ENCODE measurements at regions not wholly inside any gene's neighbourhood (a gene's known extent, or its start where the extent isn't known, plus 50 kb on each side); places are given as distances from the start of the nearest gene placed in this dataset.
"Not testable (repeated sequence)": the region's sequence is repeated elsewhere in the genome, so short reads cannot be mapped to it uniquely, and the experiment has no call there.

DNA sequence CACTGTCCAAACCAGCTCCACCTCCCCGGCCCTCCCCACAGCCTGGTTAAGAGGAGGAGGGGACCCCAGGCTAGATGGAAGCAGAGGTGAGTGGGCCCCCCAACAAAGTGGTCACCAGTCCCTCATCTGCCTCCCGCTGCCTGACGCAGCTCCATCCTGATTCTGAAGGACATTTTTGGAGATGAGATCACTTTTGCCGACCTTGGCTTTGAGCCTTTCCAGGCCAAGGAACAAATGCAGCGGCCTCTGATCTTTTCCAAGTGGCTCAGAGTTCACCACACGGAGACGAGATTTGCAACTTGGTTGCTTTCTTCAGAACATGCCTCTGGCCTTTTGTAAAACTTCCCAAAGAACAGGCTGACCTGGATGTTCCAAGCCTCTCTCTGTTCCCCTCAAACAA lies 223.1 kb downstream of the NPHP4 start:
- H3K36me3 ChIP-seq (ENCODE audit: control insufficient read depth in 4 of 4, insufficient read depth in 4 of 4, low read length in 3 of 4), result no peaks in the 10 kb centered on the region
- peaks cover 0 to 3% (median under 1%) of the 10 kb centered on the region in 5 experiments for H3K9me3 ChIP-seq (ENCODE audit: control extremely low read depth in 1 of 5, control insufficient read depth in 4 of 5, insufficient read depth in 2 of 5, low read depth in 1 of 5, low read length in 4 of 5)
- no peak for DNase-seq
- peaks cover 0 to 14% (median 12%) of the 10 kb centered on the region in 4 experiments for H3K4me1 ChIP-seq (ENCODE audit: control extremely low read depth in 1 of 4, control insufficient read depth in 4 of 4, insufficient read depth in 4 of 4, low read length in 3 of 4)
- ChIA-PET CTCF (no interaction called here), POLR2A (no interaction called here)
- peaks cover 0 to 35% (median 3%) of the 10 kb centered on the region in 5 experiments for H3K27me3 ChIP-seq (replicated peaks in 2 of 5; ENCODE audit: control insufficient read depth in 4 of 5, insufficient read depth in 5 of 5, low read length in 4 of 5)
- 98% methylated on average over 7 of the region's 7 CpGs for WGBS (ENCODE audit: insufficient coverage)
- H3K4me3 ChIP-seq (ENCODE audit: control insufficient read depth in 1 of 7, extremely low read depth in 1 of 7, insufficient read depth in 4 of 7, low read depth in 2 of 7, low read length in 6 of 7), result no peak overlapping the region
- H3K27ac ChIP-seq (ENCODE audit: insufficient read depth in 1 of 2, low read depth in 1 of 2, low read length in 2 of 2, poor library complexity in 1 of 2, severe bottlenecking in 2 of 2), result no peak overlapping the region

DNA sequence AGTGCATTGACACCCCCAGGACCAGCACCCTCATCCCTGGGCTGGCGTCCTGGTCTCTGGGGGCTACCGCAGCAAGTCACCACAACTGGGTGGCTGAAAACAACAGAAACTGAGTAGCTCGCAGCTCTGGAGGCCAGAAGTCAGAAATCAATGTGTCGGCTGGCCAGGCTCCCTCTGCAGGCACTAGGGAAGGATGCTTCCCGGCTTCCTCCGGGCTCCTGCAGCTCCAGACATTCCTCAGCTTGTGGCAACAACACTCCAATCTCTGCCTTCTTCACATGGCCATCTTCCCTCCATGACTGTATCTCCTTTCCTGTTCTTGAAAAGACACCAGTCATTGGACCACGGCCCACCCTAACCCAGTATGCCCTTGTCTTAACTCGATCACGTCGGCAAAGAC lies 224.2 kb downstream of the NPHP4 start:
- Histone ChIP-seq H3K4me3 (ENCODE audit: control insufficient read depth in 1 of 7, extremely low read depth in 1 of 7, insufficient read depth in 4 of 7, low read depth in 2 of 7, low read length in 6 of 7) (no peak overlapping the region), H3K27ac (ENCODE audit: insufficient read depth in 1 of 2, low read depth in 1 of 2, low read length in 2 of 2, poor library complexity in 1 of 2, severe bottlenecking in 2 of 2) (no peak overlapping the region), H3K36me3 (ENCODE audit: control insufficient read depth in 4 of 4, insufficient read depth in 4 of 4, low read length in 3 of 4) (no peaks in the 10 kb centered on the region), H3K9me3 (ENCODE audit: control extremely low read depth in 1 of 5, control insufficient read depth in 4 of 5, insufficient read depth in 2 of 5, low read depth in 1 of 5, low read length in 4 of 5) (peaks cover 2 to 14% (median 11%) of the 10 kb centered on the region in 5 experiments), H3K27me3 (replicated peaks in 2 of 5; ENCODE audit: control insufficient read depth in 4 of 5, insufficient read depth in 5 of 5, low read length in 4 of 5) (peaks cover 0 to 43% (median 3%) of the 10 kb centered on the region in 5 experiments), H3K4me1 (ENCODE audit: control extremely low read depth in 1 of 4, control insufficient read depth in 4 of 4, insufficient read depth in 4 of 4, low read length in 3 of 4) (peaks cover 0 to 14% (median 12%) of the 10 kb centered on the region in 4 experiments)
- CTCF ChIA-PET, result no interaction called here
- POLR2A ChIA-PET, result no interaction called here
- WGBS (ENCODE audit: insufficient coverage), result 92% methylated on average over 10 of the region's 10 CpGs
- DNase-seq, result no peak

DNA sequence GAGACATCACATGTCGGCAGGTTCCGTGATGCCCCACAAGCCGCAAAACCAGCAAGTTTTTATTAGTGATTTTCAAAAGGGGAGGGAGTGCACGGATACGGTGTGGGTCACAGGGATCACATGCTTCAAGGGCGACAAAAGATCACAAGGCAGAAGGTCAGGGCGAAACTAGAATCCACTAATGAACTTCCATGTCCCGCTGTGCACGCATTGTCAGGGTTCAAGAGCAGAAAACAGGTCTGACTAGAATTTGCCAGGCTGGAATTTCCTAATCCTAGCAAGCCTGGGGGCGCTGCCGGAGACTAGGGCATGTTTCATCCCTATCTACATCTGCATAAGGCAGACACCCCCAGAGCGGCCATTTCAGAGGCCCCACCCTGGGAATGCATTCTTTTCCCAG lies 225.2 kb downstream of the NPHP4 start:
- WGBS (ENCODE audit: insufficient coverage), result 88% methylated on average over 9 of the region's 12 CpGs
- DNase-seq; H3K36me3 ChIP-seq (ENCODE audit: control insufficient read depth in 4 of 4, insufficient read depth in 4 of 4, low read length in 3 of 4); H3K27ac ChIP-seq (ENCODE audit: insufficient read depth in 1 of 2, low read depth in 1 of 2, low read length in 2 of 2, poor library complexity in 1 of 2, severe bottlenecking in 2 of 2); CTCF ChIA-PET; POLR2A ChIA-PET; H3K4me3 ChIP-seq (ENCODE audit: control insufficient read depth in 1 of 7, extremely low read depth in 1 of 7, insufficient read depth in 4 of 7, low read depth in 2 of 7, low read length in 6 of 7): not testable (repeated sequence)
- Histone ChIP-seq H3K4me1 (ENCODE audit: control extremely low read depth in 1 of 4, control insufficient read depth in 4 of 4, insufficient read depth in 4 of 4, low read length in 3 of 4) (peaks cover 0 to 14% (median 12%) of the 10 kb centered on the region in 4 experiments), H3K27me3 (replicated peaks in 2 of 5; ENCODE audit: control insufficient read depth in 4 of 5, insufficient read depth in 5 of 5, low read length in 4 of 5) (peaks cover 0 to 43% (median 3%) of the 10 kb centered on the region in 5 experiments), H3K9me3 (ENCODE audit: control extremely low read depth in 1 of 5, control insufficient read depth in 4 of 5, insufficient read depth in 2 of 5, low read depth in 1 of 5, low read length in 4 of 5) (peaks cover 6 to 16% (median 11%) of the 10 kb centered on the region in 5 experiments)

DNA sequence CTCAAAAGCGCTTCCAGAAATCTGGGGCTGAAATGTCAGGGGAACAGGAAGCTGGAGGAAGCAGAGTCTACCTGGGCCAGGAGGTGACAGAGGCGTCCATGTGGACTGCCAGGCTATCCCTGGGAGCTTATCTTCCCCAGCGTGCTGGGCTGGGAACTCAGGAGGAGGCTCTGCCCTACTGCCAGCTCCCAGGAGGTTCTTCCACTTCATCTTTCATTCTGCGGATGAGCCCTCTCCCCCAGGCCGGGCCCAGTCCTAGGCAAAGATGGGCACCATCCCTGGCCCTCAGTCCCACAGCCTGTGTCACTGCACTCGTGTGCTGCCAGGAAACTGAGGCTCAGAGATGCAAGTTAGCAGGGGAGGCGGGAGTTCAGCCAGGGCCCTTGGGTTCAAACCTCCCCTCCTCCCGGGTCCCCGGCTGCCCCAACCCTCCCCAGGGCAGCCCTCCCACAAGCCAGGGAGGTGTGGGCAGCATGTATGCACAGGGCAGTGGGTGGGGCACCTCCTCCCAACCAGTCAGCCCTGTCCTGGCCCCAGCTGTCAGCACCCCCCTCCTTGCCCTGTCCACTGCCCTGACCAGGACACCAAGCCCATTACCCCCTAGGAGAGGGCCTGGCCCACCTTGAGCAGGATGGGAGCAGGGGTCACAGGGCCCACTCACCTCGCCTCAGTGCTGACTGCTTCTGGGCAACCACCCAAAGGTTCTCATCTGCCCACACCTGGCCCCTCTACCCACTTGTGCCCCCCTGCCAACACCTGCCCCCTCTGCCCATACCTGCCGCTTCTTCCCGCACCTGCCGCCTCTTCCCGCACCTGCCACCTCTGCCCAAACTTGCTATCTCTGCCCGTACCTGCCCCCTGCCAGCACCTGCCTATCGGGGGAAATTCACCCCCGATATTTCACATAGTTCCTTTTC lies 226.0 kb downstream of the NPHP4 start:
- no peak for DNase-seq
- Histone ChIP-seq H3K27ac (ENCODE audit: insufficient read depth in 1 of 2, low read depth in 1 of 2, low read length in 2 of 2, poor library complexity in 1 of 2, severe bottlenecking in 2 of 2) (no peak overlapping the region), H3K9me3 (ENCODE audit: control extremely low read depth in 1 of 5, control insufficient read depth in 4 of 5, insufficient read depth in 2 of 5, low read depth in 1 of 5, low read length in 4 of 5) (peaks cover 6 to 18% (median 11%) of the 10 kb centered on the region in 5 experiments), H3K4me1 (ENCODE audit: control extremely low read depth in 1 of 4, control insufficient read depth in 4 of 4, insufficient read depth in 4 of 4, low read length in 3 of 4) (peaks cover 0 to 9% (median 8%) of the 10 kb centered on the region in 4 experiments), H3K36me3 (ENCODE audit: control insufficient read depth in 4 of 4, insufficient read depth in 4 of 4, low read length in 3 of 4) (no peaks in the 10 kb centered on the region), H3K4me3 (ENCODE audit: control insufficient read depth in 1 of 7, extremely low read depth in 1 of 7, insufficient read depth in 4 of 7, low read depth in 2 of 7, low read length in 6 of 7) (no peak overlapping the region), H3K27me3 (replicated peaks in 2 of 5; ENCODE audit: control insufficient read depth in 4 of 5, insufficient read depth in 5 of 5, low read length in 4 of 5) (peaks cover 0 to 43% (median 3%) of the 10 kb centered on the region in 5 experiments)
- ChIA-PET CTCF (no interaction called here), POLR2A (no interaction called here)
- WGBS (ENCODE audit: insufficient coverage), result 74% methylated on average over 7 of the region's 17 CpGs

DNA sequence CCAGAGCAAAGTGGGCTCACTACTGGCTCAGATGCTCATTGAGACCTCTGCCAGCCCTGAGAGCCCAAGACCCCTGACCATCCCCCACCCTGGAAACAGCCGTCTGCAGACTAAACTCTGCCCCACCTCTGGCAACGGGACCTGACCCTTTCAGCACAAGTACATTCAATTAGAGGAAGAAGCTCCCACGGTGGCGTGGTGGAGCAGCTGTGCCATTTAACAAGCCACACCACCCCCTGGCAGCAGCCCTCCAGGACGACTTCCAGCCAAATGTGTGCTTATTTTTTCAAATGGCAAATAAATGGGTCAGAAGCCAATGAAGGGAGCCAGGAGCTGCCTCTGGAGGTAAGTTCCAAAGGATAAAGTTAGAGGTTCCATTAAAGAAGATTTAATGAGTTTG lies 226.7 kb downstream of the NPHP4 start:
- Histone ChIP-seq H3K4me1 (ENCODE audit: control extremely low read depth in 1 of 4, control insufficient read depth in 4 of 4, insufficient read depth in 4 of 4, low read length in 3 of 4) (peaks cover 0 to 1% (median under 1%) of the 10 kb centered on the region in 4 experiments), H3K27ac (ENCODE audit: insufficient read depth in 1 of 2, low read depth in 1 of 2, low read length in 2 of 2, poor library complexity in 1 of 2, severe bottlenecking in 2 of 2) (no peak overlapping the region), H3K27me3 (replicated peaks in 2 of 5; ENCODE audit: control insufficient read depth in 4 of 5, insufficient read depth in 5 of 5, low read length in 4 of 5) (peaks cover 0 to 43% (median 3%) of the 10 kb centered on the region in 5 experiments), H3K4me3 (ENCODE audit: control insufficient read depth in 1 of 7, extremely low read depth in 1 of 7, insufficient read depth in 4 of 7, low read depth in 2 of 7, low read length in 6 of 7) (no peak overlapping the region), H3K36me3 (ENCODE audit: control insufficient read depth in 4 of 4, insufficient read depth in 4 of 4, low read length in 3 of 4) (no peaks in the 10 kb centered on the region), H3K9me3 (ENCODE audit: control extremely low read depth in 1 of 5, control insufficient read depth in 4 of 5, insufficient read depth in 2 of 5, low read depth in 1 of 5, low read length in 4 of 5) (peaks cover 6 to 23% (median 11%) of the 10 kb centered on the region in 5 experiments)
- ChIA-PET POLR2A (no interaction called here), CTCF (no interaction called here)
- no peak for DNase-seq
- 17% methylated on average over 5 of the region's 5 CpGs for WGBS (ENCODE audit: insufficient coverage)

DNA sequence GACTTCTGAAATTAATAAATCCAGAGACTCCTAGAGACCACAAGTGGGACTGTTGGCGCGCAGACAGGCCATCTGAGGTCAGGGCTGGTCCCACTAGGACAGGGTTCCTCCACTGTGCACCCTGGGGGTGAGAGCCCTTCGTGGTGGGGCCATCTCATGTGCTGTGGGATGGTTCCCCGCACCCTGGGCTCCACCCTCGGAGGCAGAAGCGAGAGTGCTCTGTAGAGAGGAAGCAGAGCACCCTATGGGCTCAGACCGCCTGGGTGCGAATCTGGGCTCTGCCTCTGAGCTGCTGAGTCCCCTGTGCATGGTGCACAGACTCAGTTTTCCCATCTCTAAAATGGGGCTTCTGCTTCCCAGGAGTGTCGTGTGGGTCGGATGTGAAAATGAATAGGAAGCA lies 227.3 kb downstream of the NPHP4 start:
- no peak for DNase-seq
- CTCF ChIA-PET, result no interaction called here
- Histone ChIP-seq H3K4me3 (ENCODE audit: control insufficient read depth in 1 of 7, extremely low read depth in 1 of 7, insufficient read depth in 4 of 7, low read depth in 2 of 7, low read length in 6 of 7) (no peak overlapping the region), H3K27me3 (replicated peaks in 2 of 5; ENCODE audit: control insufficient read depth in 4 of 5, insufficient read depth in 5 of 5, low read length in 4 of 5) (peaks cover 0 to 43% (median 3%) of the 10 kb centered on the region in 5 experiments), H3K4me1 (ENCODE audit: control extremely low read depth in 1 of 4, control insufficient read depth in 4 of 4, insufficient read depth in 4 of 4, low read length in 3 of 4) (no peaks in the 10 kb centered on the region), H3K36me3 (ENCODE audit: control insufficient read depth in 4 of 4, insufficient read depth in 4 of 4, low read length in 3 of 4) (no peaks in the 10 kb centered on the region), H3K9me3 (ENCODE audit: control extremely low read depth in 1 of 5, control insufficient read depth in 4 of 5, insufficient read depth in 2 of 5, low read depth in 1 of 5, low read length in 4 of 5) (peaks cover 6 to 25% (median 11%) of the 10 kb centered on the region in 5 experiments), H3K27ac (ENCODE audit: insufficient read depth in 1 of 2, low read depth in 1 of 2, low read length in 2 of 2, poor library complexity in 1 of 2, severe bottlenecking in 2 of 2) (no peak overlapping the region)
- POLR2A ChIA-PET, result no interaction called here
- WGBS (ENCODE audit: insufficient coverage), result 95% methylated on average over 10 of the region's 10 CpGs

DNA sequence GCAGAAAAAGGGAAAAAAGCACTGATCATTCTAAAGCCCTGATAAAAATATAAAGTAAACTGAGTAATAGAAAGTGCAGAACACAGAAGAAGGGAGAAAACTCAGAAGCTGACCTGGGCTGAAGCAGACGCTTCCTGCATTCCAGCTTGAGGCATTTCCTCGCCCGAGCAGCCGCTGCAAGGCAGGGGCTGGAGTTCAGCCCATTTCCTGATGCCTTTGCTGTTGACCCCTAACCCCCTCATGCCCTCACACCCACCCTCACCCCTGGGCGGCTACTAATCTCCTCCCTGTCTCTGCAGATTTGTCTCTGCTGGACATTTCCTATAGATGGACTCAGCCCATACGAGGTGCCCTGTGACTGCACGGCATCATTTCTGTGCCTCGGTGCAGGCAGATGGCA lies 227.8 kb downstream of the NPHP4 start:
- ChIA-PET CTCF (no interaction called here), POLR2A (no interaction called here)
- H3K36me3 ChIP-seq (ENCODE audit: control insufficient read depth in 4 of 4, insufficient read depth in 4 of 4, low read length in 3 of 4), result no peaks in the 10 kb centered on the region
- H3K27me3 ChIP-seq (replicated peaks in 2 of 5; ENCODE audit: control insufficient read depth in 4 of 5, insufficient read depth in 5 of 5, low read length in 4 of 5), result peaks cover 0 to 44% (median 3%) of the 10 kb centered on the region in 5 experiments
- no peaks in the 10 kb centered on the region for H3K4me1 ChIP-seq (ENCODE audit: control extremely low read depth in 1 of 4, control insufficient read depth in 4 of 4, insufficient read depth in 4 of 4, low read length in 3 of 4)
- WGBS (ENCODE audit: insufficient coverage), result 48% methylated on average over 4 of the region's 8 CpGs
- H3K27ac ChIP-seq (ENCODE audit: insufficient read depth in 1 of 2, low read depth in 1 of 2, low read length in 2 of 2, poor library complexity in 1 of 2, severe bottlenecking in 2 of 2), result no peak overlapping the region
- H3K9me3 ChIP-seq (ENCODE audit: control extremely low read depth in 1 of 5, control insufficient read depth in 4 of 5, insufficient read depth in 2 of 5, low read depth in 1 of 5, low read length in 4 of 5), result peaks cover 6 to 25% (median 11%) of the 10 kb centered on the region in 5 experiments
- no peak overlapping the region for H3K4me3 ChIP-seq (ENCODE audit: control insufficient read depth in 1 of 7, extremely low read depth in 1 of 7, insufficient read depth in 4 of 7, low read depth in 2 of 7, low read length in 6 of 7)
- no peak for DNase-seq
